GM12875 (cell line): ENCODE measurements at regions not wholly inside any gene's neighbourhood (a gene's known extent, or its start where the extent isn't known, plus 50 kb on each side); places are given as distances from the start of the nearest gene placed in this dataset.

ENCODE experiments used
- H3K4me3 ChIP-seq: one replicate; pipeline ENCODE4 v1.5.1; 2011; ENCODE audit warnings: low read depth, low read length, control low read depth
- CTCF ChIP-seq: IDR thresholded peaks from 2 replicates; pipeline ENCODE4 v1.5.1; 2011; ENCODE audit warnings: low read depth, mild to moderate bottlenecking, control low read depth, inconsistent platforms, low read length, moderate library complexity, borderline replicate concordance; ENCODE audit not compliant: insufficient read depth

- TF ChIP-seq CTCF: no peak
- H3K4me3 ChIP-seq: no peak overlapping the region
These were observed 110.0 kb upstream of the TENM4 start for GRCh38 chr11:79550809-79551208.

- no peak overlapping the region for H3K4me3 ChIP-seq
- TF ChIP-seq CTCF: no peak
These were observed 106.4 kb upstream of the TENM4 start for GRCh38 chr11:79547256-79547655.

- TF ChIP-seq CTCF: no peak
- H3K4me3 ChIP-seq: no peak overlapping the region
These were observed 105.5 kb upstream of the TENM4 start for GRCh38 chr11:79546351-79546750.

GRCh38 chr11:79544361-79544760 is 103.5 kb upstream of the TENM4 start:
- TF ChIP-seq CTCF: no peak
- H3K4me3 ChIP-seq: no peak overlapping the region

GRCh38 chr11:79543101-79543500 is 102.3 kb upstream of the TENM4 start:
- H3K4me3 ChIP-seq: no peak overlapping the region
- TF ChIP-seq CTCF: no peak

- H3K4me3 ChIP-seq: no peak overlapping the region
- TF ChIP-seq CTCF: no peak
These were observed 100.6 kb upstream of the TENM4 start for GRCh38 chr11:79541466-79541865.

- H3K4me3 ChIP-seq: no peak overlapping the region
- TF ChIP-seq CTCF: no peak
These were observed 97.9 kb upstream of the TENM4 start for GRCh38 chr11:79538775-79539174.
